HG02970 (cell line): ENCODE measurements at regions not wholly inside any gene's neighbourhood (a gene's known extent, or its start where the extent isn't known, plus 50 kb on each side); places are given as distances from the start of the nearest gene placed in this dataset.
"Not testable (repeated sequence)": the region's sequence is repeated elsewhere in the genome, so short reads cannot be mapped to it uniquely, and the experiment has no call there.

Experiments used
- ATAC-seq: cut with Tn5 transposase; IDR thresholded peaks from one replicate; pipeline ENCODE4 v1.9.1; 2021; ENCODE audit warnings: mild to moderate bottlenecking, moderate library complexity, moderate number of reproducible peaks; ENCODE audit not compliant: unreplicated experiment, low FRiP score

- ATAC-seq = no peak
These were observed 77.0 kb upstream of the CYP1B1 start for GRCh38 chr2:38152913-38153312.

GRCh38 chr2:38152035-38152434 is 76.1 kb upstream of the CYP1B1 start:
- no peak for ATAC-seq

- ATAC-seq = no peak
These were observed 73.6 kb upstream of the CYP1B1 start for GRCh38 chr2:38149531-38149930.

- no peak for ATAC-seq
These were observed 72.5 kb upstream of the CYP1B1 start for GRCh38 chr2:38148501-38148900.

- ATAC-seq = no peak
These were observed 71.6 kb upstream of the CYP1B1 start for GRCh38 chr2:38147333-38148121.

GRCh38 chr2:38146907-38147307 is 71.0 kb upstream of the CYP1B1 start:
- peak; percentile 40 for ATAC-seq

- peak; percentile 56 for ATAC-seq
These were observed 70.4 kb upstream of the CYP1B1 start for GRCh38 chr2:38146275-38146906.

- ATAC-seq = no peak
These were observed 69.3 kb upstream of the CYP1B1 start for GRCh38 chr2:38145236-38145635.

- no peak for ATAC-seq
These were observed 66.7 kb upstream of the CYP1B1 start for GRCh38 chr2:38142627-38143026.

GRCh38 chr2:38141501-38141900 is 65.5 kb upstream of the CYP1B1 start:
- ATAC-seq = no peak

GRCh38 chr2:38138996-38139395 is 63.0 kb upstream of the CYP1B1 start:
- ATAC-seq = no peak

- ATAC-seq = no peak
These were observed 62.5 kb upstream of the CYP1B1 start for GRCh38 chr2:38138419-38138818.

- ATAC-seq = not testable (repeated sequence)
These were observed 62.0 kb upstream of the CYP1B1 start for GRCh38 chr2:38137958-38138357.

- no peak for ATAC-seq
These were observed 55.7 kb upstream of the CYP1B1 start for GRCh38 chr2:38131676-38132075.

- no peak for ATAC-seq
These were observed 54.9 kb upstream of the CYP1B1 start for GRCh38 chr2:38130876-38131275.

GRCh38 chr2:38129987-38130386 is 54.0 kb upstream of the CYP1B1 start:
- no peak for ATAC-seq

- no peak for ATAC-seq
These were observed 53.5 kb upstream of the CYP1B1 start for GRCh38 chr2:38129481-38129880.

GRCh38 chr2:38128653-38129052 is 52.7 kb upstream of the CYP1B1 start:
- ATAC-seq = no peak

- no peak for ATAC-seq
These were observed 51.3 kb upstream of the CYP1B1 start for GRCh38 chr2:38127277-38127676.

GRCh38 chr2:38125842-38126241 is 49.9 kb upstream of the CYP1B1 start:
- no peak for ATAC-seq
